ENCODE measurements at regions not wholly inside any gene's neighbourhood (a gene's known extent, or its start where the extent isn't known, plus 50 kb on each side); places are given as distances from the start of the nearest gene placed in this dataset.

DNA sequence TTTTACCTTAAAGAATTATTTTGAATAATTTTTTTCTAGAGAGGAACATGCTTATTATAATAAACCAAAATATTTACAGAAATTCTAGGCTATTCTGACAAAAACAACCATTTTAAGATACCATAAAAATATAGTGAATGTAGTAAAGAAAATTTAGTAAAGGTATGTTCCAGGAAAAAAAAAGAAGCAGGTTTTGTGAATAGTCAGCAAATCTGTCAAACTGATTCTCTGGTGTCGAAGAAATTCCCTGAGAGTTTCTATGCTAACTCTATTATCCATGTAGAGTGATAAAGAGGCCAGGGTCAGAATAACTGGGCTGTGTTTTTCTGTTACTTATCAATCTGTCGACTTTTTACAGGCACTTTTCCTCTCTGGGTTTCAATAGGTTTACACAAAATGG, 459.2 kb downstream of the KIF4B start:
- H3K9me3 ChIP-seq (ENCODE audit: control insufficient read depth in 4 of 4, low read length in 3 of 4): peaks cover 0 to 5% (median 1%) of the 10 kb centered on the region in 4 donors
- H3K27me3 ChIP-seq (ENCODE audit: control insufficient read depth in 4 of 4, insufficient read depth in 4 of 4, low read length in 3 of 4): no peaks in the 10 kb centered on the region
- 78% methylated on average over 2 of the region's 2 CpGs for WGBS
- no peaks in the 10 kb centered on the region for H3K4me1 ChIP-seq (ENCODE audit: control insufficient read depth in 4 of 4, insufficient read depth in 4 of 4, low read length in 3 of 4)
- no peaks in the 10 kb centered on the region for H3K36me3 ChIP-seq (ENCODE audit: control insufficient read depth in 4 of 4, insufficient read depth in 3 of 4, low read depth in 1 of 4, low read length in 3 of 4)
- H3K9ac ChIP-seq (ENCODE audit: low read depth in 1 of 2, low read length in 2 of 2): no peak overlapping the region
- DNase-seq (ENCODE audit: low spot score): no peak
- no peak for TF ChIP-seq RXRA (IDR thresholded peaks at IDR 0.05)
- TF ChIP-seq TAF1 (conservative IDR thresholded peaks at IDR 0.05): no peak
- TF ChIP-seq HNF4G (IDR thresholded peaks at IDR 0.05): no peak
- TF ChIP-seq SP1 (IDR thresholded peaks at IDR 0.05): no peak
- TF ChIP-seq REST (IDR thresholded peaks at IDR 0.05): no peak
- no peak for TF ChIP-seq NR2F2 (IDR thresholded peaks at IDR 0.05)
- TF ChIP-seq, protein P1, sequence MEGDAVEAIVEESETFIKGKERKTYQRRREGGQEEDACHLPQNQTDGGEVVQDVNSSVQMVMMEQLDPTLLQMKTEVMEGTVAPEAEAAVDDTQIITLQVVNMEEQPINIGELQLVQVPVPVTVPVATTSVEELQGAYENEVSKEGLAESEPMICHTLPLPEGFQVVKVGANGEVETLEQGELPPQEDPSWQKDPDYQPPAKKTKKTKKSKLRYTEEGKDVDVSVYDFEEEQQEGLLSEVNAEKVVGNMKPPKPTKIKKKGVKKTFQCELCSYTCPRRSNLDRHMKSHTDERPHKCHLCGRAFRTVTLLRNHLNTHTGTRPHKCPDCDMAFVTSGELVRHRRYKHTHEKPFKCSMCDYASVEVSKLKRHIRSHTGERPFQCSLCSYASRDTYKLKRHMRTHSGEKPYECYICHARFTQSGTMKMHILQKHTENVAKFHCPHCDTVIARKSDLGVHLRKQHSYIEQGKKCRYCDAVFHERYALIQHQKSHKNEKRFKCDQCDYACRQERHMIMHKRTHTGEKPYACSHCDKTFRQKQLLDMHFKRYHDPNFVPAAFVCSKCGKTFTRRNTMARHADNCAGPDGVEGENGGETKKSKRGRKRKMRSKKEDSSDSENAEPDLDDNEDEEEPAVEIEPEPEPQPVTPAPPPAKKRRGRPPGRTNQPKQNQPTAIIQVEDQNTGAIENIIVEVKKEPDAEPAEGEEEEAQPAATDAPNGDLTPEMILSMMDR (IDR thresholded peaks at IDR 0.05; ENCODE audit: low read depth, low read length, missing input control): no peak
- no peak for TF ChIP-seq YY1 (IDR thresholded peaks at IDR 0.05)
- TF ChIP-seq FOXA1 (IDR thresholded peaks at IDR 0.05): no peak
- TF ChIP-seq RAD21 (IDR thresholded peaks at IDR 0.05): no peak
- TF ChIP-seq, protein P2, sequence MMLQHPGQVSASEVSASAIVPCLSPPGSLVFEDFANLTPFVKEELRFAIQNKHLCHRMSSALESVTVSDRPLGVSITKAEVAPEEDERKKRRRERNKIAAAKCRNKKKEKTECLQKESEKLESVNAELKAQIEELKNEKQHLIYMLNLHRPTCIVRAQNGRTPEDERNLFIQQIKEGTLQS (IDR thresholded peaks at IDR 0.05): no peak
- no peak for TF ChIP-seq HNF4A (conservative IDR thresholded peaks at IDR 0.05)
- no peak for TF ChIP-seq FOXA2 (IDR thresholded peaks at IDR 0.05)
- TF ChIP-seq GABPA (IDR thresholded peaks at IDR 0.05 in 1 of 2, conservative IDR thresholded peaks at IDR 0.05 in 1 of 2): no peak
- TF ChIP-seq ZBTB33 (IDR thresholded peaks at IDR 0.05): no peak
- TF ChIP-seq, protein P3, sequence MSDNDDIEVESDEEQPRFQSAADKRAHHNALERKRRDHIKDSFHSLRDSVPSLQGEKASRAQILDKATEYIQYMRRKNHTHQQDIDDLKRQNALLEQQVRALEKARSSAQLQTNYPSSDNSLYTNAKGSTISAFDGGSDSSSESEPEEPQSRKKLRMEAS (IDR thresholded peaks at IDR 0.05): no peak
- no peak overlapping the region for H3K4me3 ChIP-seq (ENCODE audit: low read depth in 1 of 3, low read length in 3 of 3)
- H3K27ac ChIP-seq (ENCODE audit: low read depth in 1 of 2, low read length in 2 of 2): no peak overlapping the region

DNA sequence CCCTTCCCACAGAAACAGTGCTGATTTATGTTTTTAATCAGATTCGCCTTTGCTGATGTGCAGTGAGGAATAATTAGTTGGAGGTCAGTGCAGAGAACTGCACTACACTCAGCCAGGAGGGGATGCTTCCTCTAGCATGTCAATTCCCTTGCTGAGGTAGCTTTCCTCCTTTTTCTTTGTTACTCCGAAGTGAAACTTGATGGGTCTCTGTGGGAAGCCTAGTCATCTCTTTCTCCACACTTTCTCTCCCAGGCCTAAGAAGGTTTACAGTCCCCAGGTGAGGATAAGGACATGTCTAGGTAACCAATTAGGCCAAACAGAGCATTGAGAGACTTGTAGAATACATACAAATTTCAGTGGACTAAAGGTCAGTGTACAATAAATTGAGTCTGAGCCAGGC, 461.8 kb downstream of the KIF4B start:
- DNase-seq (ENCODE audit: low spot score): no peak
- WGBS: 70% methylated on average over 2 of the region's 2 CpGs

More for the DNA sequence above, 461.8 kb downstream of the KIF4B start:
- Histone ChIP-seq H3K4me1 (ENCODE audit: control insufficient read depth in 4 of 4, insufficient read depth in 4 of 4, low read length in 3 of 4) (no peaks in the 10 kb centered on the region), H3K4me3 (ENCODE audit: low read depth in 1 of 3, low read length in 3 of 3) (no peak overlapping the region), H3K27ac (ENCODE audit: low read depth in 1 of 2, low read length in 2 of 2) (no peak overlapping the region), H3K36me3 (ENCODE audit: control insufficient read depth in 4 of 4, insufficient read depth in 3 of 4, low read depth in 1 of 4, low read length in 3 of 4) (no peaks in the 10 kb centered on the region), H3K27me3 (ENCODE audit: control insufficient read depth in 4 of 4, insufficient read depth in 4 of 4, low read length in 3 of 4) (no peaks in the 10 kb centered on the region), H3K9ac (ENCODE audit: low read depth in 1 of 2, low read length in 2 of 2) (no peak overlapping the region), H3K9me3 (ENCODE audit: control insufficient read depth in 4 of 4, low read length in 3 of 4) (peaks cover 0 to 5% (median 1%) of the 10 kb centered on the region in 4 donors)
- TF ChIP-seq FOXA1 (IDR thresholded peaks at IDR 0.05): no peak
- no peak for TF ChIP-seq EGR1 (IDR thresholded peaks at IDR 0.05; ENCODE audit: low read depth in 2 of 2)
- no peak for TF ChIP-seq RAD21 (IDR thresholded peaks at IDR 0.05)
- no peak for TF ChIP-seq GABPA (IDR thresholded peaks at IDR 0.05 in 1 of 2, conservative IDR thresholded peaks at IDR 0.05 in 1 of 2)
- no peak for TF ChIP-seq YY1 (IDR thresholded peaks at IDR 0.05)
- TF ChIP-seq, protein P3 (IDR thresholded peaks at IDR 0.05): no peak
- TF ChIP-seq RXRA (IDR thresholded peaks at IDR 0.05): no peak
- no peak for TF ChIP-seq JUND (IDR thresholded peaks at IDR 0.05)
- TF ChIP-seq HNF4G (IDR thresholded peaks at IDR 0.05): no peak
- TF ChIP-seq TAF1 (conservative IDR thresholded peaks at IDR 0.05): no peak
- no peak for TF ChIP-seq SP1 (IDR thresholded peaks at IDR 0.05)
- TF ChIP-seq NR2F2 (IDR thresholded peaks at IDR 0.05): no peak
- TF ChIP-seq, protein P1 (IDR thresholded peaks at IDR 0.05; ENCODE audit: low read depth, low read length, missing input control): no peak

All from liver (tissue), 8 donors.